SK-N-MC (cell line): ENCODE measurements at regions not wholly inside any gene's neighbourhood (a gene's known extent, or its start where the extent isn't known, plus 50 kb on each side); places are given as distances from the start of the nearest gene placed in this dataset.

Source experiments
- EZH2 ChIP-seq: fragments of 200-600 bp; sonication (generic); IDR thresholded peaks from one replicate; pipeline ENCODE4 v1.6.1; 2017; ENCODE audit warnings: antibody characterized with exemption
- FOXP2 ChIP-seq: optimal IDR thresholded peaks from 2 replicates; pipeline ENCODE3; 2011; ENCODE audit warnings: mild to moderate bottlenecking, moderate library complexity; ENCODE audit not compliant: insufficient read depth; ENCODE audit errors: extremely low read length, control extremely low read depth
- POLR2AphosphoS5 ChIP-seq: IDR thresholded peaks from 2 replicates; pipeline ENCODE4 v1.6.1; 2012; ENCODE audit warnings: mild to moderate bottlenecking, low read depth, low read length, borderline replicate concordance

DNA sequence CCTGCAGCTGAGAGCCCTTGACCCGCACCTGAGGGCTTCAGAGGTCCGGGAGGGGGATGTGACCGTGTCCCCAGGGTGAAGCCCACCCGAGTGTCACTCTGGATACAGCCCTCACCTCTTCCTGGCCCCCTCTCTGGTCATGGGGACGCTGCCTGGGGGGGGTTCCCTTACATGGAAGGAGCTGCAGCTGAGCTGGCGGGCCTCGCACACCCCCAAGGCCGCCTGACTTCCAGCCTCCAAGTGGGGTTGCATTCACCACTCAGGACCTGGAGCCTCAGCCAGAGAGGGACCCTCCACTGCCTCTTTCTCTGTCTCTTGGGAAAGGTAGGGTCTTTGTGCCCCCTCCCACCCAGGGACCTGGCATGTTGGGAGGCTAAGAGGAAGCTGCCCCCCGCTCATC lies 284.6 kb downstream of the SEC14L1 start:
- TF ChIP-seq EZH2 (no peak), POLR2AphosphoS5 (no peak), FOXP2 (no peak)
